ENCODE measurements at regions not wholly inside any gene's neighbourhood (a gene's known extent, or its start where the extent isn't known, plus 50 kb on each side); places are given as distances from the start of the nearest gene placed in this dataset.

- no peak for DNase-seq
These were observed 56.6 kb upstream of the SCOC start for GRCh38 chr4:140316799-140317198.

GRCh38 chr4:140315970-140316369 is 57.5 kb upstream of the SCOC start:
- DNase-seq = no peak

- DNase-seq = no peak
These were observed 58.0 kb upstream of the SCOC start for GRCh38 chr4:140315438-140315837.

- no peak for DNase-seq
These were observed 58.4 kb upstream of the SCOC start for GRCh38 chr4:140315019-140315418.

- DNase-seq = no peak
These were observed 61.3 kb upstream of the SCOC start for GRCh38 chr4:140312100-140312499.

GRCh38 chr4:140311257-140311835 is 62.1 kb upstream of the SCOC start:
- no peak for DNase-seq

GRCh38 chr4:140309124-140309870 is 64.1 kb upstream of the SCOC start:
- DNase-seq = no peak

GRCh38 chr4:140308366-140309123 is 64.9 kb upstream of the SCOC start:
- no peak for DNase-seq

GRCh38 chr4:140305053-140305452 is 68.4 kb upstream of the SCOC start:
- DNase-seq = peak; percentile 66

GRCh38 chr4:140304346-140304745 is 69.1 kb upstream of the SCOC start:
- DNase-seq = no peak

- DNase-seq = no peak
These were observed 71.1 kb upstream of the SCOC start for GRCh38 chr4:140302151-140302859.

- peak; percentile 56 for DNase-seq
These were observed 73.0 kb upstream of the SCOC start for GRCh38 chr4:140300271-140300970.

GRCh38 chr4:140298001-140298400 is 75.4 kb upstream of the SCOC start:
- DNase-seq = no peak

GRCh38 chr4:140297221-140297570 is 76.2 kb upstream of the SCOC start:
- peak; percentile 14 for DNase-seq

GRCh38 chr4:140296335-140297220 is 76.9 kb upstream of the SCOC start:
- DNase-seq = no peak

GRCh38 chr4:140293979-140294378 is 79.5 kb upstream of the SCOC start:
- no peak for DNase-seq

GRCh38 chr4:140291259-140291658 is 82.2 kb upstream of the SCOC start:
- DNase-seq = peak; percentile 1

GRCh38 chr4:140289486-140289885 is 84.0 kb upstream of the SCOC start:
- no peak for DNase-seq

GRCh38 chr4:140286456-140286855 is 87.0 kb upstream of the SCOC start:
- peak; percentile 59 for DNase-seq

GRCh38 chr4:140284456-140284855 is 89.0 kb upstream of the SCOC start:
- DNase-seq = no peak

- DNase-seq = no peak
These were observed 91.5 kb upstream of the SCOC start for GRCh38 chr4:140281828-140282552.
